SK-N-SH (cell line): ENCODE measurements at regions not wholly inside any gene's neighbourhood (a gene's known extent, or its start where the extent isn't known, plus 50 kb on each side); places are given as distances from the start of the nearest gene placed in this dataset.

Experiments used
- CTCF ChIA-PET: fragments of 300-600, 350-600 bp; formaldehyde crosslinking; extraction: SDS; loops from one replicate; lab custom pipeline; 2021; lab: Yijun Ruan, JAX
- POLR2A ChIA-PET: fragments of 350-600 bp; sonication (Branson Sonifier 250); formaldehyde crosslinking; extraction: SDS; loops from one replicate; lab custom pipeline; 2020; ENCODE audit warnings: antibody characterized with exemption, inconsistent platforms; lab: Yijun Ruan, JAX
- DNase-seq: peaks from one replicate; pipeline ENCODE4 v3.0.0; 2012
- H2AFZ ChIP-seq: fragments of 200-600 bp; sonication (generic); 2 replicates; pipeline ENCODE4 v1.8.1; 2016; ENCODE audit warnings: antibody characterized with exemption, mild to moderate bottlenecking, low read depth
- H3F3A ChIP-seq: fragments of 200-600 bp; sonication (generic); replicated peaks from 2 replicates; pipeline ENCODE3; 2016; ENCODE audit warnings: antibody characterized with exemption, mild to moderate bottlenecking; ENCODE audit not compliant: insufficient read depth
- H3K27ac ChIP-seq, 2 experiments: fragments of 200-500 bp in 1 of 2; fragments of 200-600 bp in 1 of 2; sonication (Bioruptor generic) in 1 of 2; sonication (generic), shearing (Covaris generic) in 1 of 2; 2 replicates each; pipeline versions ENCODE4 v1.5.1 to v1.6.1; 2014 to 2016; ENCODE audit warnings: low read depth in 2 of 2, inconsistent platforms in 1 of 2, low read length in 1 of 2, mild to moderate bottlenecking in 1 of 2, mixed read lengths in 1 of 2
- H3K27me3 ChIP-seq: fragments of 200-600 bp; sonication (generic), shearing (Covaris generic); 2 replicates; pipeline ENCODE4 v1.6.1; 2016; ENCODE audit warnings: mixed run types; ENCODE audit not compliant: insufficient read depth
- H3K36me3 ChIP-seq, 2 experiments: fragments of 200-500 bp in 1 of 2; fragments of 200-600 bp in 1 of 2; sonication (Bioruptor generic) in 1 of 2; sonication (generic) in 1 of 2; replicated peaks in 1 of 2; 2 replicates each; pipeline versions ENCODE3 to v1.5.1; 2014 to 2016; ENCODE audit warnings: low read length in 1 of 2, mild to moderate bottlenecking in 1 of 2; ENCODE audit not compliant: insufficient read depth in 2 of 2, control insufficient read depth in 1 of 2
- H3K4me1 ChIP-seq, 2 experiments: fragments of 200-500 bp in 1 of 2; fragments of 200-600 bp in 1 of 2; sonication (Bioruptor generic) in 1 of 2; sonication (generic), shearing (Covaris generic) in 1 of 2; 2 replicates each; pipeline versions ENCODE4 v1.5.1 to v1.6.1; 2014 to 2016; ENCODE audit warnings: low read depth in 1 of 2, low read length in 1 of 2, mixed run types in 1 of 2; ENCODE audit not compliant: insufficient read depth in 2 of 2, control insufficient read depth in 1 of 2
- H3K4me2 ChIP-seq: fragments of 200-600 bp; sonication (generic), shearing (Covaris generic); 2 replicates; pipeline ENCODE4 v1.6.1; 2017; ENCODE audit warnings: mixed run types
- H3K4me3 ChIP-seq, 2 experiments: fragments of 200-500 bp in 1 of 2; fragments of 200-600 bp in 1 of 2; sonication (Bioruptor generic) in 1 of 2; sonication (generic), shearing (Covaris generic) in 1 of 2; 2 replicates each; pipeline versions ENCODE4 v1.5.1 to v1.8.1; 2014 to 2016; ENCODE audit warnings: low read depth in 2 of 2, inconsistent platforms in 1 of 2, low read length in 1 of 2, mild to moderate bottlenecking in 1 of 2, mixed read lengths in 1 of 2, moderate library complexity in 1 of 2
- H3K79me2 ChIP-seq: fragments of 200-600 bp; sonication (generic); 2 replicates; pipeline ENCODE4 v1.8.1; 2017; ENCODE audit warnings: mild to moderate bottlenecking; ENCODE audit not compliant: insufficient read depth
- H3K9ac ChIP-seq: fragments of 200-600 bp; sonication (generic); 2 replicates; pipeline ENCODE4 v1.6.1; 2017; ENCODE audit warnings: mixed run types
- H3K9me2 ChIP-seq: fragments of 200-600 bp; sonication (generic); 2 replicates; pipeline ENCODE4 v1.6.1; 2017; ENCODE audit warnings: mixed run types
- H3K9me3 ChIP-seq: fragments of 200-600 bp; sonication (generic); 2 replicates; pipeline ENCODE4 v1.6.1; 2017; ENCODE audit warnings: mixed run types, mild to moderate bottlenecking, moderate library complexity
- H4K20me1 ChIP-seq: fragments of 200-600 bp; sonication (generic); 2 replicates; pipeline ENCODE4 v1.6.1; 2017; ENCODE audit warnings: mild to moderate bottlenecking, mixed run types; ENCODE audit not compliant: insufficient read depth
- CHD2 ChIP-seq: fragments of 150-350 bp; IDR thresholded peaks from 2 replicates; pipeline ENCODE4 v1.6.1; 2018; ENCODE audit warnings: low read length; ENCODE audit not compliant: partially characterized antibody
- ELF1 ChIP-seq: IDR thresholded peaks from 2 replicates; pipeline ENCODE4 v1.4.0; 2012
- EP300 ChIP-seq, 2 experiments: IDR thresholded peaks; 2 replicates each; pipeline versions ENCODE4 v1.4.0 to v1.6.1; 2012; ENCODE audit warnings: borderline replicate concordance in 1 of 2, low read depth in 1 of 2, low read length in 1 of 2
- EZH2phosphoT487 ChIP-seq: fragments of 200-600 bp; sonication (generic); IDR thresholded peaks from 2 replicates; pipeline ENCODE4 v1.6.1; 2017; ENCODE audit warnings: low read depth, mixed run types, mild to moderate bottlenecking, antibody characterized with exemption, moderate library complexity, borderline replicate concordance
- FOSL2 ChIP-seq: IDR thresholded peaks from 2 replicates; pipeline ENCODE4 v1.4.0; 2012; ENCODE audit warnings: low read depth, mild to moderate bottlenecking, moderate library complexity, borderline replicate concordance
- FOXJ3 ChIP-seq: sonication (generic); formaldehyde crosslinking; IDR thresholded peaks from 2 replicates; pipeline ENCODE4 v1.5.1; 2020; ENCODE audit warnings: mild to moderate bottlenecking, missing genetic modification reagents
- FOXM1 ChIP-seq: IDR thresholded peaks from 2 replicates; pipeline ENCODE4 v1.4.0; 2012; ENCODE audit warnings: low read depth, mild to moderate bottlenecking
- JUND ChIP-seq: IDR thresholded peaks from 2 replicates; pipeline ENCODE4 v1.4.0; 2012
- MEF2A ChIP-seq: IDR thresholded peaks from 2 replicates; pipeline ENCODE4 v1.4.0; 2012; ENCODE audit warnings: low read depth, borderline replicate concordance
- NRF1 ChIP-seq: IDR thresholded peaks from 2 replicates; pipeline ENCODE4 v1.6.1; 2012; ENCODE audit warnings: low read depth, mild to moderate bottlenecking, low read length
- POLR2AphosphoS5 ChIP-seq: IDR thresholded peaks from 2 replicates; pipeline ENCODE4 v1.6.1; 2012; ENCODE audit warnings: low read depth, low read length
- RCOR1 ChIP-seq: fragments of 150-350 bp; IDR thresholded peaks from 2 replicates; pipeline ENCODE4 v1.6.1; 2017; ENCODE audit warnings: antibody characterized with exemption, low read length
- RFX5 ChIP-seq: IDR thresholded peaks from 2 replicates; pipeline ENCODE4 v1.6.1; 2012; ENCODE audit warnings: mild to moderate bottlenecking, improper control_type of control experiment, low read length
- TCF12 ChIP-seq: IDR thresholded peaks from 2 replicates; pipeline ENCODE4 v1.4.0; 2012
- TEAD4 ChIP-seq: IDR thresholded peaks from 2 replicates; pipeline ENCODE4 v1.4.0; 2012; ENCODE audit warnings: mild to moderate bottlenecking, borderline replicate concordance; ENCODE audit not compliant: insufficient read depth
- ZBTB33 ChIP-seq: IDR thresholded peaks from 2 replicates; pipeline ENCODE4 v1.4.0; 2012; ENCODE audit warnings: low read depth, borderline replicate concordance
- WGBS: methylation state at CpG from one replicate; pipeline ENCODE4 v1.1.6; 2017; ENCODE audit warnings: low lambda C conversion rate; 5-methylcytosine and 5-hydroxymethylcytosine counted together
- TF ChIP-seq, protein P1 (sequence below): IDR thresholded peaks from 2 replicates; pipeline ENCODE4 v1.4.0; 2012; ENCODE audit warnings: low read depth

DNA sequence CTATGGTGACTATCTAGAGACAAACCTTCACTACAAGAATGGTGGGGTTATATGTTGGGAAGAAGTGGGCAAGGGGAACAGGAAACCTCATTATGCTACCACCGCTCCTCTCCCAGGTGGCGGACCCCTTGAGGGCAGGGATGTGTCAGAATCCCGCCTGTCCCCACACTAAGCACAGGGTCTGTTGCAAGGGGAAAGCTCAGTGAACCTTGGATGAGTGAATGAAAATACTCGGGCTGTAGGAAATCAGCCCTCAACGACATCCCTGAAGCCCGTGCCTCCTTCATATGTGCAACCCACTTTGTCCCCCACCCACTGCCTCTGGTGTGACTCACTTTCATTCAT lies 68.2 kb upstream of the AMPD3 start:
- Histone ChIP-seq H3K27me3 (no peaks in the 10 kb centered on the region), H3K9ac (no peak overlapping the region), H3K9me2 (no peaks in the 10 kb centered on the region), H3K27ac (peak overlapping the region; percentile 20 to 41; a peak in 2 of 4 replicates), H3K9me3 (no peaks in the 10 kb centered on the region), H3K4me1 (peaks cover 0 to 18% of the 10 kb centered on the region in 2 experiments; a peak in 2 of 4 replicates), H3F3A (no peaks in the 10 kb centered on the region), H2AFZ (no peak overlapping the region), H3K4me2 (no peak overlapping the region), H3K79me2 (no peaks in the 10 kb centered on the region), H3K4me3 (no peak overlapping the region), H4K20me1 (no peaks in the 10 kb centered on the region), H3K36me3 (no peaks in the 10 kb centered on the region)
- DNase-seq = no peak
- WGBS = 81% methylated on average over 5 of the region's 6 CpGs
- ChIA-PET CTCF (interaction anchor here (1.8 to 2.7 kb wide), 2 partner anchors 19 to 267 kb away, joined by 6 to 10 read pairs; no protein-coding TSS in a partner anchor), POLR2A (no interaction called here)
- no peak for TF ChIP-seq EP300 (IDR thresholded peaks at IDR 0.05; ENCODE audit: borderline replicate concordance in 1 of 2, low read depth in 1 of 2, low read length in 1 of 2)
- TF ChIP-seq ZBTB33 = no peak
- TF ChIP-seq TEAD4 = no peak

GRCh38 chr11:10387206-10388083 lies 67.6 kb upstream of the AMPD3 start:
- no peaks in the 10 kb centered on the region for H3F3A ChIP-seq
- H3K9me3 ChIP-seq = no peaks in the 10 kb centered on the region
- peaks cover 0 to 18% of the 10 kb centered on the region in 2 experiments; a peak in 2 of 4 replicates for H3K4me1 ChIP-seq
- no peaks in the 10 kb centered on the region for H3K36me3 ChIP-seq
- TF ChIP-seq ZBTB33 = no peak
- no peak for TF ChIP-seq POLR2AphosphoS5
- TF ChIP-seq FOXJ3 (CRISPR knock-in tag) = no peak
- TF ChIP-seq JUND = no peak
- no peak for TF ChIP-seq FOSL2
- TF ChIP-seq EZH2phosphoT487 = no peak
- peak; percentile 60; the same call in 1 of the 2 replicates for TF ChIP-seq RCOR1
- no peak for TF ChIP-seq MEF2A
- TF ChIP-seq FOXM1 = no peak
- no peak for TF ChIP-seq RFX5
- TF ChIP-seq ELF1 = no peak
- no peak for TF ChIP-seq NRF1
- TF ChIP-seq, protein P1, sequence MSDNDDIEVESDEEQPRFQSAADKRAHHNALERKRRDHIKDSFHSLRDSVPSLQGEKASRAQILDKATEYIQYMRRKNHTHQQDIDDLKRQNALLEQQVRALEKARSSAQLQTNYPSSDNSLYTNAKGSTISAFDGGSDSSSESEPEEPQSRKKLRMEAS = 0 out of 2 replicates have a peak, but pooled peaks have one; percentile 26
- TF ChIP-seq CHD2 = no peak
- TF ChIP-seq TCF12 = peak; percentile 57
- no peak overlapping the region for H3K9ac ChIP-seq
- peak overlapping the region; percentile 20 to 41; a peak in 2 of 4 replicates for H3K27ac ChIP-seq
- no peaks in the 10 kb centered on the region for H3K9me2 ChIP-seq
- no peak overlapping the region for H2AFZ ChIP-seq
- POLR2A ChIA-PET = no interaction called here
- CTCF ChIA-PET = interaction anchor here (0.9 to 2.7 kb wide), 4 partner anchors 12 to 267 kb away, joined by 3 to 10 read pairs (median 4); no protein-coding TSS in a partner anchor
- no peak overlapping the region for H3K4me3 ChIP-seq
- H3K79me2 ChIP-seq = no peaks in the 10 kb centered on the region
- no peaks in the 10 kb centered on the region for H3K27me3 ChIP-seq
- 84% methylated on average over 17 of the region's 17 CpGs for WGBS
- no peak for DNase-seq
- no peak overlapping the region for H3K4me2 ChIP-seq
- H4K20me1 ChIP-seq = no peaks in the 10 kb centered on the region
